ENCODE measurements at regions not wholly inside any gene's neighbourhood (a gene's known extent, or its start where the extent isn't known, plus 50 kb on each side); places are given as distances from the start of the nearest gene placed in this dataset.
"Not testable (repeated sequence)": the region's sequence is repeated elsewhere in the genome, so short reads cannot be mapped to it uniquely, and the experiment has no call there.

- DNase-seq (ENCODE audit: low read depth in 2 of 3, low spot score in 1 of 3), result not testable (repeated sequence)
Measured at GRCh38 chr10:47711428-47711827, 52.0 kb downstream of the SYT15B start.

GRCh38 chr10:47710443-47710842 is 52.9 kb downstream of the SYT15B start:
- DNase-seq (ENCODE audit: low read depth in 2 of 3, low spot score in 1 of 3), result not testable (repeated sequence)

GRCh38 chr10:47705698-47706414 is 57.5 kb downstream of the SYT15B start:
- peak; percentile 30 to 60 (median 56) for DNase-seq (ENCODE audit: low read depth in 2 of 3, low spot score in 1 of 3)

GRCh38 chr10:47701285-47701684 is 62.1 kb downstream of the SYT15B start:
- DNase-seq (ENCODE audit: low read depth in 2 of 3, low spot score in 1 of 3), result not testable (repeated sequence)

- DNase-seq (ENCODE audit: low read depth in 2 of 3, low spot score in 1 of 3), result not testable (repeated sequence)
Measured at GRCh38 chr10:47699854-47700253, 63.5 kb downstream of the SYT15B start.

GRCh38 chr10:47696170-47696569 is 67.2 kb downstream of the SYT15B start:
- not testable (repeated sequence) for DNase-seq (ENCODE audit: low read depth in 2 of 3, low spot score in 1 of 3)

GRCh38 chr10:47695149-47695548 is 68.2 kb downstream of the SYT15B start:
- not testable (repeated sequence) for DNase-seq (ENCODE audit: low read depth in 2 of 3, low spot score in 1 of 3)

- DNase-seq (ENCODE audit: low read depth in 2 of 3, low spot score in 1 of 3), result not testable (repeated sequence)
Measured at GRCh38 chr10:47690304-47690703, 73.1 kb downstream of the SYT15B start.

GRCh38 chr10:47683826-47684475 is 79.4 kb downstream of the SYT15B start:
- DNase-seq (ENCODE audit: low read depth in 2 of 3, low spot score in 1 of 3), result not testable (repeated sequence)

GRCh38 chr10:47681638-47681990 is 81.8 kb downstream of the SYT15B start:
- DNase-seq (ENCODE audit: low read depth in 2 of 3, low spot score in 1 of 3), result not testable (repeated sequence)

- DNase-seq (ENCODE audit: low read depth in 2 of 3, low spot score in 1 of 3), result not testable (repeated sequence)
Measured at GRCh38 chr10:47680848-47681637, 82.3 kb downstream of the SYT15B start.

- not testable (repeated sequence) for DNase-seq (ENCODE audit: low read depth in 2 of 3, low spot score in 1 of 3)
Measured at GRCh38 chr10:47676102-47676501, 87.3 kb downstream of the SYT15B start.

GRCh38 chr10:47675577-47675976 is 87.8 kb downstream of the SYT15B start:
- DNase-seq (ENCODE audit: low read depth in 2 of 3, low spot score in 1 of 3), result not testable (repeated sequence)

- DNase-seq (ENCODE audit: low read depth in 2 of 3, low spot score in 1 of 3), result not testable (repeated sequence)
Measured at GRCh38 chr10:47673128-47673527, 90.3 kb downstream of the SYT15B start.

GRCh38 chr10:47670857-47671256 is 92.5 kb downstream of the SYT15B start:
- DNase-seq (ENCODE audit: low read depth in 2 of 3, low spot score in 1 of 3), result not testable (repeated sequence)

GRCh38 chr10:47661955-47662577 is 101.3 kb downstream of the SYT15B start:
- not testable (repeated sequence) for DNase-seq (ENCODE audit: low read depth in 2 of 3, low spot score in 1 of 3)

GRCh38 chr10:47656732-47657131 is 106.7 kb downstream of the SYT15B start:
- DNase-seq (ENCODE audit: low read depth in 2 of 3, low spot score in 1 of 3), result not testable (repeated sequence)

GRCh38 chr10:47654161-47654560 is 109.2 kb downstream of the SYT15B start:
- DNase-seq (ENCODE audit: low read depth in 2 of 3, low spot score in 1 of 3), result not testable (repeated sequence)

GRCh38 chr10:47648594-47648993 is 114.8 kb downstream of the SYT15B start:
- DNase-seq (ENCODE audit: low read depth in 2 of 3, low spot score in 1 of 3), result not testable (repeated sequence)

GRCh38 chr10:47647523-47648101 is 115.8 kb downstream of the SYT15B start:
- DNase-seq (ENCODE audit: low read depth in 2 of 3, low spot score in 1 of 3), result not testable (repeated sequence)
